ENCODE measurements at regions not wholly inside any gene's neighbourhood (a gene's known extent, or its start where the extent isn't known, plus 50 kb on each side); places are given as distances from the start of the nearest gene placed in this dataset.

GRCh38 chr6:23754197-23754596 is 371.8 kb upstream of the NRSN1 start:
- H3K4me2 ChIP-seq (ENCODE audit: insufficient read depth, low read length) = no peak overlapping the region
- no peaks in the 10 kb centered on the region for H3K27me3 ChIP-seq (ENCODE audit: insufficient read depth, low read length)
- H3K27ac ChIP-seq (ENCODE audit: low read depth, low read length) = no peak overlapping the region
- no peaks in the 10 kb centered on the region for H3K4me1 ChIP-seq (ENCODE audit: insufficient read depth, low read length)
- no peak for TF ChIP-seq CTCF (IDR thresholded peaks at IDR 0.05; ENCODE audit: extremely low read depth, low read depth, low read length)
- H2AFZ ChIP-seq (ENCODE audit: low read length) = no peak overlapping the region
- H4K20me1 ChIP-seq (ENCODE audit: insufficient read depth, low read length) = no peaks in the 10 kb centered on the region
- DNase-seq (ENCODE audit: insufficient read length, low spot score, missing footprints) = no peak
- H3K36me3 ChIP-seq (ENCODE audit: insufficient read depth, low read length) = no peaks in the 10 kb centered on the region
- no peaks in the 10 kb centered on the region for H3K9me3 ChIP-seq (ENCODE audit: low read depth, low read length)
- no peak overlapping the region for H3K4me3 ChIP-seq (ENCODE audit: insufficient read depth, low read length)
- no peaks in the 10 kb centered on the region for H3K79me2 ChIP-seq (ENCODE audit: insufficient read depth, low read length)

- Histone ChIP-seq H3K4me1 (ENCODE audit: insufficient read depth, low read length) (no peaks in the 10 kb centered on the region), H3K27me3 (ENCODE audit: insufficient read depth, low read length) (no peaks in the 10 kb centered on the region), H3K4me2 (ENCODE audit: insufficient read depth, low read length) (no peak overlapping the region), H4K20me1 (ENCODE audit: insufficient read depth, low read length) (no peaks in the 10 kb centered on the region), H3K36me3 (ENCODE audit: insufficient read depth, low read length) (no peaks in the 10 kb centered on the region), H3K4me3 (ENCODE audit: insufficient read depth, low read length) (no peak overlapping the region), H3K27ac (ENCODE audit: low read depth, low read length) (no peak overlapping the region), H2AFZ (ENCODE audit: low read length) (no peak overlapping the region), H3K9me3 (ENCODE audit: low read depth, low read length) (peaks cover 6% of the 10 kb centered on the region), H3K79me2 (ENCODE audit: insufficient read depth, low read length) (no peaks in the 10 kb centered on the region)
- TF ChIP-seq CTCF (IDR thresholded peaks at IDR 0.05; ENCODE audit: extremely low read depth, low read depth, low read length) = no peak
- DNase-seq (ENCODE audit: insufficient read length, low spot score, missing footprints) = no peak
Measured at GRCh38 chr6:23775127-23775526, 350.9 kb upstream of the NRSN1 start.

- Histone ChIP-seq H3K9me3 (ENCODE audit: low read depth, low read length) (no peaks in the 10 kb centered on the region), H3K27ac (ENCODE audit: low read depth, low read length) (no peak overlapping the region), H3K4me3 (ENCODE audit: insufficient read depth, low read length) (no peak overlapping the region), H4K20me1 (ENCODE audit: insufficient read depth, low read length) (no peaks in the 10 kb centered on the region), H3K4me1 (ENCODE audit: insufficient read depth, low read length) (no peaks in the 10 kb centered on the region), H2AFZ (ENCODE audit: low read length) (no peak overlapping the region), H3K4me2 (ENCODE audit: insufficient read depth, low read length) (no peak overlapping the region), H3K27me3 (ENCODE audit: insufficient read depth, low read length) (no peaks in the 10 kb centered on the region), H3K79me2 (ENCODE audit: insufficient read depth, low read length) (no peaks in the 10 kb centered on the region), H3K36me3 (ENCODE audit: insufficient read depth, low read length) (no peaks in the 10 kb centered on the region)
- TF ChIP-seq CTCF (IDR thresholded peaks at IDR 0.05; ENCODE audit: extremely low read depth, low read depth, low read length) = no peak
- DNase-seq (ENCODE audit: insufficient read length, low spot score, missing footprints) = no peak
Measured at GRCh38 chr6:23783901-23784300, 342.1 kb upstream of the NRSN1 start.

- H3K27ac ChIP-seq (ENCODE audit: low read depth, low read length) = no peak overlapping the region
- no peak overlapping the region for H3K4me3 ChIP-seq (ENCODE audit: insufficient read depth, low read length)
- H3K79me2 ChIP-seq (ENCODE audit: insufficient read depth, low read length) = no peaks in the 10 kb centered on the region
- no peaks in the 10 kb centered on the region for H3K36me3 ChIP-seq (ENCODE audit: insufficient read depth, low read length)
- H3K27me3 ChIP-seq (ENCODE audit: insufficient read depth, low read length) = no peaks in the 10 kb centered on the region
- no peaks in the 10 kb centered on the region for H3K9me3 ChIP-seq (ENCODE audit: low read depth, low read length)
- no peak for DNase-seq (ENCODE audit: insufficient read length, low spot score, missing footprints)
- H4K20me1 ChIP-seq (ENCODE audit: insufficient read depth, low read length) = no peaks in the 10 kb centered on the region
- no peak for TF ChIP-seq CTCF (IDR thresholded peaks at IDR 0.05; ENCODE audit: extremely low read depth, low read depth, low read length)
- no peak overlapping the region for H3K4me2 ChIP-seq (ENCODE audit: insufficient read depth, low read length)
- no peak overlapping the region for H2AFZ ChIP-seq (ENCODE audit: low read length)
- no peaks in the 10 kb centered on the region for H3K4me1 ChIP-seq (ENCODE audit: insufficient read depth, low read length)
Measured at GRCh38 chr6:23784301-23784919, 341.6 kb upstream of the NRSN1 start.

Data from osteoblast (primary cell).